ENCODE measurements at regions not wholly inside any gene's neighbourhood (a gene's known extent, or its start where the extent isn't known, plus 50 kb on each side); places are given as distances from the start of the nearest gene placed in this dataset.

- DNase-seq = peak; percentile 93
Observed at GRCh38 chr15:37880009-37880834, 54.2 kb upstream of the TMCO5A start.

- no peak for DNase-seq
Observed at GRCh38 chr15:37880835-37881153, 53.6 kb upstream of the TMCO5A start.

GRCh38 chr15:37881237-37882013 is 53.0 kb upstream of the TMCO5A start:
- DNase-seq = no peak

- DNase-seq = no peak
Observed at GRCh38 chr15:37882640-37883039, 51.8 kb upstream of the TMCO5A start.

Data from NCI-H82 (cell line).